GM12874 (cell line): ENCODE measurements at regions not wholly inside any gene's neighbourhood (a gene's known extent, or its start where the extent isn't known, plus 50 kb on each side); places are given as distances from the start of the nearest gene placed in this dataset.

Source experiments
- TF ChIP-seq, protein P1 (sequence below): IDR thresholded peaks from 2 replicates; pipeline ENCODE4 v1.5.1; 2011; ENCODE audit warnings: low read depth, mild to moderate bottlenecking, control low read depth, low read length, moderate library complexity; ENCODE audit not compliant: insufficient read depth

- TF ChIP-seq, protein P1, sequence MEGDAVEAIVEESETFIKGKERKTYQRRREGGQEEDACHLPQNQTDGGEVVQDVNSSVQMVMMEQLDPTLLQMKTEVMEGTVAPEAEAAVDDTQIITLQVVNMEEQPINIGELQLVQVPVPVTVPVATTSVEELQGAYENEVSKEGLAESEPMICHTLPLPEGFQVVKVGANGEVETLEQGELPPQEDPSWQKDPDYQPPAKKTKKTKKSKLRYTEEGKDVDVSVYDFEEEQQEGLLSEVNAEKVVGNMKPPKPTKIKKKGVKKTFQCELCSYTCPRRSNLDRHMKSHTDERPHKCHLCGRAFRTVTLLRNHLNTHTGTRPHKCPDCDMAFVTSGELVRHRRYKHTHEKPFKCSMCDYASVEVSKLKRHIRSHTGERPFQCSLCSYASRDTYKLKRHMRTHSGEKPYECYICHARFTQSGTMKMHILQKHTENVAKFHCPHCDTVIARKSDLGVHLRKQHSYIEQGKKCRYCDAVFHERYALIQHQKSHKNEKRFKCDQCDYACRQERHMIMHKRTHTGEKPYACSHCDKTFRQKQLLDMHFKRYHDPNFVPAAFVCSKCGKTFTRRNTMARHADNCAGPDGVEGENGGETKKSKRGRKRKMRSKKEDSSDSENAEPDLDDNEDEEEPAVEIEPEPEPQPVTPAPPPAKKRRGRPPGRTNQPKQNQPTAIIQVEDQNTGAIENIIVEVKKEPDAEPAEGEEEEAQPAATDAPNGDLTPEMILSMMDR, result no peak
Measured at GRCh38 chr6:10000551-10000950, 414.3 kb downstream of the TFAP2A start.

GRCh38 chr6:9999796-10000195, 415.1 kb downstream of the TFAP2A start:
- TF ChIP-seq, protein P1, result no peak

- TF ChIP-seq, protein P1, result no peak
Measured at GRCh38 chr6:9986273-9986672, 428.6 kb downstream of the TFAP2A start.

DNA sequence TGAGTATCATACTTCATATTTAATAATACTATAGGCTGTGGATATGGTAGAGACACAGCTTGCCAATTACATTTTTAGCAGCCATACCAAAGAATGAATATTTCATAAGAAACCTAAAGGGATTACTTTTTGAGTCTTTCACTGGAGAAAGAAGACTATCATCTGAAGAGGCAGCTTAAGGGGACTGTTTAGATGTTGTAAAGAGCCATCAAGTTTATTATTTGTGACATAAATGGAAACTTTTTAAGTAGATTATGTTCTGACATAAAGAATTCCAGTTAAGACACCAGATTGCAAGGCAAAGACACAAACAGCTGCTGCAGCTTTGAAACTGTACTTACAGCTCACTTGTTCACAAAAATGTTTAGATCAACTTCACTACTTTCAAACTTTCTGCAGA, 429.4 kb downstream of the TFAP2A start:
- TF ChIP-seq, protein P1, result no peak

GRCh38 chr6:9984607-9985006, 430.3 kb downstream of the TFAP2A start:
- TF ChIP-seq, protein P1, result no peak

DNA sequence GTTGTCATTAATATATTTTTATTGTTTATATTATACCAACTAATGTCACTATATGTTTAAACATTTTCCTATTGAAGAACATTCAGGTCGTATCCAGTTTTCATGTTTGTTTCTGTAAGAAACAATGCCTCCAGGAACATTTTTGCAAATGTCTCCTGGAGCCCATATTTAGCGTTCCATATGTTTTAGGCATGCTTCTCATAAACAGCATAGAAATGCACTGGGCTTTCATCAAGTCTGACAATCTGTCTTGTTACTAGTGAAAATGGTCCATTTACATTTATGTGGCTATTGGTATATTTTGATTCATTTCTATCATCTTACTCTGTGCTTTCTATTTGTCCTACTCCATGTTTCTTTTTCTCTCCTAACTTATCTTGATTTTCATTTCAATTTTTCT, 431.7 kb downstream of the TFAP2A start:
- TF ChIP-seq, protein P1, result no peak

DNA sequence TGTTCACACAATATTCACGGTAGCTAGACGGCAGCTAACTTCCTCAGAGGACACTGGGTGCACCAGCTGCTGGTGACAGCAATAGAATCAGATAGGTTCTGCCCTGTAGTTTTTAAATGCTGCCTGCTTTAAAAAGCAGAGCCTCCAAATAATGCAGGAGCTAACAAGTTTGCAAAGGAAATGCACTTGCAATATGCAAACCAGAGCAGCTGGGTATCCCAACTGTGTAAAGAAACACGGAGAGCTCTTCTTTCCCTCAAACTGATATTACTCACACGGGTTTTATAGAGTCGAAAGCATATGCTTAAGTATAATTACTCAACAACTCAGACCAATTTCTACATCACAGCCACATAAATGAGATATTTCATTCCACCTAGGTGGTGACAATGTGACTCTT, 432.7 kb downstream of the TFAP2A start:
- TF ChIP-seq, protein P1, result no peak

GRCh38 chr6:9979996-9980395, 434.9 kb downstream of the TFAP2A start:
- TF ChIP-seq, protein P1, result no peak
